ENCODE measurements at regions not wholly inside any gene's neighbourhood (a gene's known extent, or its start where the extent isn't known, plus 50 kb on each side); places are given as distances from the start of the nearest gene placed in this dataset.

GRCh38 chr16:65937455-65937854 lies 429.0 kb upstream of the CDH5 start:
- FAIRE-seq (no peak), DNase-seq (ENCODE audit: insufficient read length, low spot score) (no peak)

DNA sequence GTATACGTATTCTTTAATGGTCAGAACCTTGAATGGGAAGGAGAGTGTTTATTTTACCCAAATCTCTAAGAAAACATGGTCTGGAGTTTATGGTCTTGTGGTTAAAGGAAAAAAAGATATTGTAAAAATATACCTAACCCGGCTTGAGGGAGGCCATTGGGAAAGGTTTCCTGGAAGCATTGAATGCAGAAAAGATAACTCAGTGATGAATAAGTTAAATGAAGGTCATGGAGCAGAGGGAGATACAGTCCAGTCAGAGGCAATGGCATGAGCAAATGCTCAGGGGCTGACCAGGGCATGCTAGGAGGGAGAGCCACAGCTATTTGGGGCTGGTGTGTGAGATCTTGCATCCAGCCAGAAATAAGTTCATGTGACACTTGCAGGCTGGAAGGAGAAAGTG lies 430.4 kb upstream of the CDH5 start:
- DNase-seq (ENCODE audit: insufficient read length, low spot score): no peak
- FAIRE-seq: no peak

GRCh38 chr16:65934443-65934842 lies 432.0 kb upstream of the CDH5 start:
- no peak for FAIRE-seq
- no peak for DNase-seq (ENCODE audit: insufficient read length, low spot score)

- no peak for FAIRE-seq
- DNase-seq (ENCODE audit: insufficient read length, low spot score): no peak
These were observed 432.8 kb upstream of the CDH5 start for GRCh38 chr16:65933703-65934102.

DNA sequence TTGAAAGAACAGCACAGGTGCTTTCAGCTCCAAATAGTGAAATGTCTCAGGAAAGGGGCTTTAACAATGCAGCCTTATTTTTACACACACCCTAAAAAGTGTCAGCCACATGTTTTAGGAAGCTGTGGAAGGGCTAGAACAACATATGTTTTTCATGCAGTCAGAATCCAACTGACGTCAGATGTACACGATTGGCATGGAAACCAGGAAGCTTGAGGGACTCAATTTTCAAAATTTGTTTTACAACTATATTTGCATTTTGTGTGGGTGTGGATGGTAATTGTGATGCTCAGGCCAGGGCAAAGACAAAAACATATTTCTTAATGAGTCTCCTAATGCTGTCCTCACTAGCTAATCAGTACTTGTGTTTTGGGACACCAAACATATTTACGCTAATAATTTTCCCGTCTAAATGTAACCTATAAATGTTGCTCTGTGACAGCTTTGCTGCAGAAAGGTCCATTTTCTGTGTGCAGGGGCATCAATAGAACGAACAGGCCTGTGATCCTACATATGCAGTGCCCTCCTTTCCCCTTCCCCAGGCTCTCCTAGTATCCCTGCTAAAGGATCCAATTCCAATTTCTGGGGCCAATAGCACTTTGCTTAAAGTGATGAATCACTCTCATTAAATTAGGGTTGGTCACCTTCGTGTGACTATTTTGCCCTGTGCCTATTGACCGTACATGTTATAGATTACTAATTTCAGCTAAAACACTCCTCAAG lies 434.0 kb upstream of the CDH5 start:
- FAIRE-seq (no peak), DNase-seq (ENCODE audit: insufficient read length, low spot score) (no peak)

GRCh38 chr16:65922923-65923322 lies 443.6 kb upstream of the CDH5 start:
- no peak for FAIRE-seq
- DNase-seq (ENCODE audit: insufficient read length, low spot score): no peak

DNA sequence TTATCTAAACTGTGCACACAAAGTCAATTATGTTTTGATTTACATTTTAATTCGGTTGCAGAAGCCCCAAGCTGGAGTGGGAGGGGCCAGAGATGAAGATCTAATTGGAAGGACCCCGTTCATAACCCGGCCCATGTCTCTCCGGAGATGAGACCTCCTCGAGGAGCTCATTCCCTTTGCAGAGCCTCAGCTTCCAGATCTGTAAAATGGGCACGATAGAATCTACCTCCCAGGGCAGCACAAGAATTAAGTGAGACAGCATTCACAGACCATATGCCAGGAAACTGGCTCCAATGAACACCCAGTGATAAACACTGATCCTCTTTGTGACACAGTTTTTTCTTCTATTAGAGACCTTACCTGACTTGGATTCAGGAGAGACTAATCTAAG lies 446.5 kb upstream of the CDH5 start:
- no peak for FAIRE-seq

GRCh38 chr16:65919145-65919985 lies 447.1 kb upstream of the CDH5 start:
- FAIRE-seq (no peak), DNase-seq (ENCODE audit: insufficient read length, low spot score) (no peak)

More for the DNA sequence above, 446.5 kb upstream of the CDH5 start:
- no peak for DNase-seq (ENCODE audit: insufficient read length, low spot score)

GRCh38 chr16:65917466-65917865 lies 449.0 kb upstream of the CDH5 start:
- FAIRE-seq (no peak), DNase-seq (ENCODE audit: insufficient read length, low spot score) (no peak)

DNA sequence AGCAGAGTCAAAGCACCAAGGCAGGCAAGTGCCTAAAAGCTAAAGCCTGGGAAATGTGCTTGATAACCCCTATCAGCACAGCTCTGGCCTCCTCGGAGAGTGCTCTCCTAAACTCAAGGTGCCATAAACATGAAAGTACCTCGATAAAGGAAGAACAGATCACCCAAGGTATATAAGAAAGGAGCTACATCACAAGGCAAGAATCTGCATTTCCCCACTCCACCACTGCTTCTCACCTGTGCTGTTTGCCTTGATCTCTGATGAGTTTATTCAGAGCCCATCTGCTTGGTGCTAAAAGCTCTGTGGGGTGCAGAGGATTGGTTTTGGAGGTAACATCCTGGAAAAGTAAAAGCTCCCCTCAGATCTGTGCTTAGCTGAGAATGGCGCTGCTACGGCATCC lies 449.5 kb upstream of the CDH5 start:
- FAIRE-seq (no peak), DNase-seq (ENCODE audit: insufficient read length, low spot score) (no peak)

DNA sequence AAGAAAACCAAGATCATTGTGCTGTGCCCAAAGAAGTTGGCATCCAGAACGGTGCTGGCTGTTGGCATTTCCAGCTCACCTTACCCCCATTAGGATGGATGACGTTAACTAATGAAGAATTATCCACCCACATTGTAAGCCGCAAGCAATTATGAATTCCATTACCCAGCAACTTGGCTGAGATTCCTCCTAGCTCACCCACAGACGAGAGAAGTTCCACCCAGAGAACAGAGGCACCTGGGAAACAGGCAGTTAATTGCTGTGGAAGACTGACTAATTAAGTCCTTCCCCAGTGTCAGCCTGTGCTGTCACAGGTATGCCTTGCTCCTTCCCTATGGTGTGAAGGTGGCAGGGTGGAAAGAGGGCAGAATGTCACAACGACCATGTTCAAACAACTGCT lies 456.2 kb upstream of the CDH5 start:
- FAIRE-seq (no peak), DNase-seq (ENCODE audit: insufficient read length, low spot score) (no peak)

DNA sequence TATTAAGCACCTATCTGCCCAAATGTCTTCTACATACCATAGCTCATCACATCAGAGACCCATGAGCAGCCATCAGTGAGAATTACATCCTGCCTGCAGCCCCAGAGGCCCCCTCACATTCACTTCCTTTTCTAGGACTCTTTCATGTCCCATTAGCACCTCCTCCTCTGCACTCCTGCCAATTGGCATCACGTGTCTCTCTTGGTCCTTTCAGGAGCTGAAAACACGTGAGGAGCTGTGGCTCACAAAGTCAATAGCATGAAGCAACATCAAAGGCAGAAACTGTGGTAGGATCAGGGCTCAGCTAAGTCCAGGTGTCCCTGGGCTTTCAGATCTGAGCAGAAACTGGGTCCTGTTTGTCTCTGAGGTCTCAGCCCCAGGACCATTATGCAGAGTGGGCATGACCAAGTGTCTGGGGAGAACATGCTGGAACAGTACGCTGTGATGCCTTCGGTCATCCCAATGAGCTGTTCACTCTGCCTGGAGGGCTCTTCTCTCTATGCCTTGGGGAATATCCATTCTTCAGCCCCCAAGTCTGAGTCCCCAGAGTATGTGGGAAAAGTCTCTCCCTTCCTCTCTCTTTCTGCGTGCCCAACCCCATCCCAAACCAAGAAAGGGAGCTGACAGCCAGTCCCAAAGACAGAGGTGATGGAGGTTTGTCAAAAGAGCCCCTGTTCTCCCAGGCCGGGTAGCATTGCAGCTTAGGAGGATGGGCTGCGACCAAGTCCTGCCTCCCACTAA lies 457.0 kb upstream of the CDH5 start:
- FAIRE-seq (no peak), DNase-seq (ENCODE audit: insufficient read length, low spot score) (no peak)

- DNase-seq (ENCODE audit: insufficient read length, low spot score) (no peak), FAIRE-seq (no peak)
These were observed 457.9 kb upstream of the CDH5 start for GRCh38 chr16:65908568-65908967.

DNA sequence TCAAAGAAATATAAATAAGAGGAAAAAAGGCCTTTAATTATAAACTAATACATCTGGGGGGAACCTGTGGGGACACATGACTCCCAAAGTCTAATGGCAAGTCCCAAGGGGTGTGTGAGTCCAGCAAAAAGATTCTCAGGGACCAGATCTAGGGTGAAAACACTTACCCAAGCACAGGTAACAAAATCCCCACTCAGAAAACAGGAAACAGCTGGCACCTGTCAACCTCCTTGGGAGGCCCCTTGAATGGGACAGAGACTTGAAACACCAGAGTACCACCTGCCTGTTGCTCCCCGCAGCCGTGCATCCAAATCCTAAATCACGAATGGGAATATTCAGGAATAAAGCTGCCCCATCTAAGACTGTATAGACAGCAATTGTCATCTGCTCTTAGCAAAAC lies 461.2 kb upstream of the CDH5 start:
- no peak for FAIRE-seq
- no peak for DNase-seq (ENCODE audit: insufficient read length, low spot score)

DNA sequence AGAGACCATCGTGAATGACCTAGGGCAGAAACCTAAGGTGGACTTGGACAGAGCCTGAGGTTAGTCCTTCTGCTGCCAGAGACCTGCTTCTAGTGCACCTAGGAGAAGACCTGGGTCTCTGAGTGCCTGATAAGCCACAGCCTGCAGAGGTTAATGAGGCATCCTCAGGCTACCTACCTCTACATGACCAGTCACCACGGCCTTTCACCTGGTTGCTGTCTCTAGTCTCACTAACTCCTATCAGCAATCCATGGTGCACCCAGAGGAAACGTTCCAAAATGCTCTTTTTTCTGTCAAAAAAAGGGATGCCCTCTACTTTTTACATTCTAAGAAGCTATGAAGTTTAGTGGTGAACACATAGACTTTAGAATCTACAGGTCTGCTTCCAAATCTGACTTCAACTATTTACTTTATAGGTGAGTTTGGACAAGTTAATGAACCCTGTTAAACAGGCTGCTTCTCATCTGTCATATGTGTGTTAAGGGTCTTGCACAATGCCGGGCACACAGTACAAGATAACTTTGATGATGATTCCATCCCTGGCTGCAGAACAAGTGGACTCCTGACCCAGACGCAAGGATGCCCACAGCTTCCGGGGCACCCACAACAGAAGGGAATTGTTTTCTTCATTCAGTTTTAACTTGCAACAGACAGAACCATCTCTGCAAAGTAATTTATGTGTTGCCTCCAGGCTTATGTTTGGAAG lies 469.9 kb upstream of the CDH5 start:
- no peak for FAIRE-seq
- DNase-seq (ENCODE audit: insufficient read length, low spot score): no peak

- FAIRE-seq (no peak), DNase-seq (ENCODE audit: insufficient read length, low spot score) (no peak)
These were observed 470.6 kb upstream of the CDH5 start for GRCh38 chr16:65895906-65896305.

DNA sequence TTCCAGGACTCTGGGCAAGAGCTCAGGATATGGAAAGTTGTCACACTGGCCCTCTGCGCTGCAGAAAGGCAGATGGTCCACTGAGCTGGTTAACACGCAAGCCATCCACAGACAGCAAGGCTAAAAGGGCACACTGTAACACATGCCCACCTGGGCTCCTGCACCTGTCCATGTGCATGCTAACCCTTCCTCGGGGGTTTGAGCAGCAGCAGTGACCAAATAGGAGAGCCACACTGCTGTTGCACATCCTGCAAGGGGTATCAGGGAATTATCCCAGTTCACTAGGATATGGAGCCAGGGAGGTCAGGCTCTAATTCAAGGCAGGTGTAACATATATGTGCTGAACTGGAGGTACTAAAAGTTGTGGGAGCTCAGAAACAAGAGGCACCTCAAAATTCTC lies 471.0 kb upstream of the CDH5 start:
- FAIRE-seq (no peak), DNase-seq (ENCODE audit: insufficient read length, low spot score) (no peak)

GRCh38 chr16:65890203-65890602 lies 476.3 kb upstream of the CDH5 start:
- DNase-seq (ENCODE audit: insufficient read length, low spot score) (no peak), FAIRE-seq (no peak)

DNA sequence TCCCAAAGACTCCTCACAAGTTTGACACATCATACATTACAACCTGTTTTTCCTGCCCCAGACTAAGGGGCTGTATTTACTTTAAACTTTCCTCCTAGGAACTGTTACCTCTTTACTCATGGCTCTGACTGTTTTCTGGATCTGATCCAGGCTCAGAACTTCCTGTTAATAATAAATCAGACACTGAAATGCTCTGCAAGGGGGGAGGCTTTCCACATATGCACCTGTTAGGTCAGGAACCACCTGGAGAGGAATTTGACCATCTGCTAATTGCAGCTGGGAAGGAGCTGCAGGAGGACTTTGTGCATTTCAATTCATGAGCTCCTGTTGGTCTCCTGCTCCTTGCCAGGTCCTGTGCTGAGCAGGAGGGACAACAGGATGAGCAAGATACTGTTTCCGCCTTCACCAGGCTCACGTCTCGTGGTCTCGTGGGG lies 476.9 kb upstream of the CDH5 start:
- DNase-seq (ENCODE audit: insufficient read length, low spot score) (no peak), FAIRE-seq (no peak)

DNA sequence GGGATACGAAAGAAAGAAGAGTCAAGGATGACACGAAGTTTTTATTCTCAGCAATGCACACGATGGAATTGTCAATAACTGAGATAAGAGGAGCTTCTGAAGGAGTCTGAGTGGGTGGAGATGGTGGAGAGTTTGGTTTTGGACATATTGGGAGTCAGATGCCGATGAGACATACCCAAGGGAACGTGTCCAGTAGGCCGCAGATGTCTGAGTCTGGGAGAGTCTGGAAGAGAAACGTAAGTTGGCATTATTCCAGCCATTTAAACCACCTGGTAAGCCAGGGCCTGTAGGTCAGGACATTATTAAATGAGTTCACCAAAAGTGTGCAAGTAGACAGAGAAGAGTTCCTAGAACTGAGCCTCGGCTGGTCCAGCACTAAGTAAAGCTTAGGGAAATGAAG lies 478.3 kb upstream of the CDH5 start:
- DNase-seq (ENCODE audit: insufficient read length, low spot score): no peak
- FAIRE-seq: no peak

- FAIRE-seq (no peak), DNase-seq (ENCODE audit: insufficient read length, low spot score) (no peak)
These were observed 482.5 kb upstream of the CDH5 start for GRCh38 chr16:65884018-65884417.

Data from GM19239 (cell line).